Adrenal gland (tissue), 5 donors: ENCODE measurements at regions not wholly inside any gene's neighbourhood (a gene's known extent, or its start where the extent isn't known, plus 50 kb on each side); places are given as distances from the start of the nearest gene placed in this dataset.

Experiments used
- POLR2A ChIP-seq, 2 donors: fragments of 450-650 bp; IDR thresholded peaks; one replicate each; pipeline ENCODE4 v1.6.1; 2017; ENCODE audit warnings: antibody characterized with exemption in 2 of 2, mild to moderate bottlenecking in 2 of 2, moderate library complexity in 1 of 2
- TF ChIP-seq, protein P1 (sequence below), 6 experiments: fragments of 450-650 bp in 4 of 6; fragments of 200-600 bp in 2 of 6; sonication (generic) in 1 of 6; IDR thresholded peaks; 1 replicate in 5 of 6; 2 replicates in 1 of 6; pipeline versions ENCODE4 v1.5.1 to v1.8.0; 2016 to 2021; ENCODE audit warnings: antibody characterized with exemption in 6 of 6, mild to moderate bottlenecking in 2 of 6, moderate library complexity in 1 of 6
- donor health status: DM: no; HTN: no; CAD: no.

DNA sequence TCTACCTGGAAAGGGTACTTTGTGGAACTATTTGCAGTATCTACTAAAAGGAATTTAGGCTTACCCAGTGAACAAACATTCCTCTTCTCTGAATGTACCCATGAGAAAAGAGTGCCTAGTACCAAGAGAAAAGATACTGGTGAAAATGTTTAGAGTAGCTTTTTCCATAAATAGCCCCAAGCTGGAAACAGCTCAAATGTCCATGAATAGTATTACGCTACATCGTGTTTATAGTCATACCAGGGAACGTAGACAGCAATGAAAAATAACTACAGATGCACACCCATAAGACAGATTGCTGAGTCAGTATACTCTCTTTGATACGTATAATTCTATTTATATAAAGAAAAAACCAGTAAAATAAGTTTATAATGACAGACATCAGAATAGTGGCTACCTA lies 285.9 kb downstream of the KLF6 start:
- TF ChIP-seq POLR2A (IDR thresholded peaks at IDR 0.05): no peak
- TF ChIP-seq, protein P1, sequence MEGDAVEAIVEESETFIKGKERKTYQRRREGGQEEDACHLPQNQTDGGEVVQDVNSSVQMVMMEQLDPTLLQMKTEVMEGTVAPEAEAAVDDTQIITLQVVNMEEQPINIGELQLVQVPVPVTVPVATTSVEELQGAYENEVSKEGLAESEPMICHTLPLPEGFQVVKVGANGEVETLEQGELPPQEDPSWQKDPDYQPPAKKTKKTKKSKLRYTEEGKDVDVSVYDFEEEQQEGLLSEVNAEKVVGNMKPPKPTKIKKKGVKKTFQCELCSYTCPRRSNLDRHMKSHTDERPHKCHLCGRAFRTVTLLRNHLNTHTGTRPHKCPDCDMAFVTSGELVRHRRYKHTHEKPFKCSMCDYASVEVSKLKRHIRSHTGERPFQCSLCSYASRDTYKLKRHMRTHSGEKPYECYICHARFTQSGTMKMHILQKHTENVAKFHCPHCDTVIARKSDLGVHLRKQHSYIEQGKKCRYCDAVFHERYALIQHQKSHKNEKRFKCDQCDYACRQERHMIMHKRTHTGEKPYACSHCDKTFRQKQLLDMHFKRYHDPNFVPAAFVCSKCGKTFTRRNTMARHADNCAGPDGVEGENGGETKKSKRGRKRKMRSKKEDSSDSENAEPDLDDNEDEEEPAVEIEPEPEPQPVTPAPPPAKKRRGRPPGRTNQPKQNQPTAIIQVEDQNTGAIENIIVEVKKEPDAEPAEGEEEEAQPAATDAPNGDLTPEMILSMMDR (IDR thresholded peaks at IDR 0.05): no peak
